ENCODE measurements at regions not wholly inside any gene's neighbourhood (a gene's known extent, or its start where the extent isn't known, plus 50 kb on each side); places are given as distances from the start of the nearest gene placed in this dataset.
"Not testable (repeated sequence)": the region's sequence is repeated elsewhere in the genome, so short reads cannot be mapped to it uniquely, and the experiment has no call there.

DNA sequence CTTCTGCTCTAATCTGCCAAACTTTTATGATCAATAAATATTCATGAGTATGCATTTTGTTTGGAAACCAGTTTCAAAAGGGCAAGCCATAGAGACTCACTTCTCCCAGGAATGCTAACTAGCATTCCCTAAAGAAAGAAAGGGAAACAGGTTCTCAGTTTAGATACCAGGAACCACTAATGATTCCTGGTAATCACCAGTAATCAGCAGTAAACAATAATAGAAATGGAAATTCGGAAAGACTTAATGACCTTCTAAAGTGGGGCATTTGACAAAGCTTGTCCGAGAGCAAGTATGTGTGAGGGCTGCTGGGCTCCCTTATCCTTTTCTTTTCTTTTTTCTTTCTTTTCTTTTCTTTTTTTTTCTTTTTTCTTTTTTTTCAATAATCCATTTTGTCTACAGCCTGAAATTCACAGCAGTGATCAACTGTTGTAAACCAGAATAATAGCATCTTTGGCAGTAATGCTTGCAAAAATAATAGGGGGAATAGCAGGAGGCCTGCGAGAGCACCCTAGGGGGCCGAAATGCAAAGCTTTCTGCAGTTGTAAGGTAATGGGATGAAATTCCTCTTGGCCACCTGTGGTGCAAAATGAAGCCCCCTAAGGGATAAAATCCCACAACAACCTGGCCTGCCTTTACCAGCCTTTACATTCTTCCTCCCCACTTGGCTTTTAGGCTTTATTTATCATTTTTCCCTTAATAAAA, 253.2 kb downstream of the ZPLD1 start:
- no peak for DNase-seq

- DNase-seq: no peak
These were observed 253.7 kb downstream of the ZPLD1 start for GRCh38 chr3:102688556-102688930.

- no peak for DNase-seq
These were observed 256.7 kb downstream of the ZPLD1 start for GRCh38 chr3:102691507-102691906.

- DNase-seq: no peak
These were observed 264.4 kb downstream of the ZPLD1 start for GRCh38 chr3:102699104-102699818.

GRCh38 chr3:102699819-102700140, 265.0 kb downstream of the ZPLD1 start:
- DNase-seq: no peak

DNA sequence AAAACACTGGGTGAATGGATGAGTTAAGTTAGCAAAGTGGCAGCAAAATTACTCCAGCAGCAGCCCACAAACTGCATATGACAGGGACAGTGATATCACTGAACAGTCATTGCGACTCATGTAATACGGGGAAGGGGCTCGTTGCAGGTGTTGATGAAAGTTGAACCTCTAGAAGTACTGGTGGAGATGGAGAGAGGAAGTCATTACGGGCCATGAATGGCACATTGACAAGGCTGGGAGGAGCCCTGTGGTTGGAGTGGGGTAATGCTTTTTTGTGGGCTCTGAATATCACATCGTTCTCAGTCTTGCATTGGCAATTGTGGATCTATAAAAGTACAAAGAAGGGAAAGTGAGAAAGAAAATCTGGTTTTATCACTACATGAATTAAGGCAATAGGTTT, 278.1 kb downstream of the ZPLD1 start:
- DNase-seq: no peak

GRCh38 chr3:102714567-102714966, 279.8 kb downstream of the ZPLD1 start:
- DNase-seq: no peak

- no peak for DNase-seq
These were observed 280.3 kb downstream of the ZPLD1 start for GRCh38 chr3:102715030-102715697.

DNA sequence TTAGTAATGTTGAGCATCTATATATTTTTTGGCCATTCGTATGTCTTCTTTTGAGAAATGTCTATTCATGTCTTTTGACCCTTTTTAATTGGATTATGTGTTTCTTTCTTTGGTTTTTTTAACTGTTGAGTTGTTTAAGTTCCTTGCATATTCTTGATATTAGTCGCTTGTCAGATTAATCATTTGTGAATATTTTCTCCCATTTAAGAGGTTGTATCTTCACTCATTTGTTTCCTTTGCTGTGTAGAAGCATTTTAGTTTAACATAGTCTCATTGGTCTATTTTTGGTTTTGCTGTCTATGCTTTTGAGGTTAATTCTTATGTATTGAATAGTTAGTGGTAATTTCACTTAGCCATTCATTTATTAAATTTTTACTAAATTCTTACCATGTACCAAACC, 283.8 kb downstream of the ZPLD1 start:
- no peak for DNase-seq

GRCh38 chr3:102722317-102722716, 287.5 kb downstream of the ZPLD1 start:
- DNase-seq: no peak

DNA sequence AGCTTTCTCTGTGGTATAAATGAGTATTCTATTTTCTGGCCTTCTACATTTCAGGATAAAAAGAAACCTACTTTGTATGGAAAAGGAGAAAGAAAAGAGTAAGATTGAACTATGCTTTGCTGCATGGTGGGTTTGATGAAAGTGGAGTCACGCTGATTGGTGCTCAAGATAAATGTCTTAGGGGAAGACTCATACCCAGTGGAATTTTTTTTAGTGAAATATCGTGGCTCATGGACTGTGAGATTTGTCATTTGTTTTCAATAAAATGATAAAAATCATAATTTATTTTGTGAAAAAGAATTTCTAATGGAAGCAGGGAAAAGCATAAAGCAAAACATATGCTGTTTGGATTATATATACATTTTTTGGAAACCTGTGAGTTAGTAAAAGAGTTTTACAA, 292.5 kb downstream of the ZPLD1 start:
- no peak for DNase-seq

- not testable (repeated sequence) for DNase-seq
These were observed 297.8 kb downstream of the ZPLD1 start for GRCh38 chr3:102732581-102732980.

DNA sequence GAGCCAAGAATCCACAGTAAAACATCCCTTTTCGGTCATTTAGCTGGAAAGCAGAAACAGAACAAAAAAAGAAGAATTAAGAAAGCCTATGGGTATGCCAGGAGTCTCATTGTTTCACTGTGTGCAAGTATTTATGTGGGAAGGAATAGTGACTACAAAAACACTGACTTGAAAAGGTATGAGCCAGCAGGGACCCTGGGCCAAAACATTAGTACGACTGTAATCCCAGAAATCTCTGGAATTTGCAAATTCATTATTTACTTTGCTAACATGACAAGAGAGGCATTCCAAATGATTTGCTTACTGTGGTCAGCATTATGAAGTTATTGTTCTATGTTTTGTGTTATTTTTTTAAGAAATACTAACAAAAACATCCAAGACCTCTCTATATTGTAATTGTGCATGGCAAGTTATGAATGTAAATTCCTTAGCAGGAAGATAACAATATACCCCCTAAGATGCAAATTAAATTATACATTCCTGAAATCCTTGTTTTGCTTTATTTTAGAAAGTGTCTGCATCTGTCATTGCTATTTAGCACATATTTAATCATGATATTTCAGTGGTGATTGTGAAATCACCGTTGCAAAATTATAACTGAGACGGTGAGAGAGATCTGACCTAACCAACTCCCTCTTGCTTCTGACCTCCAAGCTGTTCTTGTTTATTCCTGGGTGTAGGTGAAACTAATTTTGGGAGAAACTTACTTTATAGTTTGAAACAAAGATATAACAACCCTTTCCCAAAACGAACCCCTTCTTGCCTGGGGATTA, 299.2 kb downstream of the ZPLD1 start:
- no peak for DNase-seq

GRCh38 chr3:102735311-102735710, 300.5 kb downstream of the ZPLD1 start:
- DNase-seq: no peak

DNA sequence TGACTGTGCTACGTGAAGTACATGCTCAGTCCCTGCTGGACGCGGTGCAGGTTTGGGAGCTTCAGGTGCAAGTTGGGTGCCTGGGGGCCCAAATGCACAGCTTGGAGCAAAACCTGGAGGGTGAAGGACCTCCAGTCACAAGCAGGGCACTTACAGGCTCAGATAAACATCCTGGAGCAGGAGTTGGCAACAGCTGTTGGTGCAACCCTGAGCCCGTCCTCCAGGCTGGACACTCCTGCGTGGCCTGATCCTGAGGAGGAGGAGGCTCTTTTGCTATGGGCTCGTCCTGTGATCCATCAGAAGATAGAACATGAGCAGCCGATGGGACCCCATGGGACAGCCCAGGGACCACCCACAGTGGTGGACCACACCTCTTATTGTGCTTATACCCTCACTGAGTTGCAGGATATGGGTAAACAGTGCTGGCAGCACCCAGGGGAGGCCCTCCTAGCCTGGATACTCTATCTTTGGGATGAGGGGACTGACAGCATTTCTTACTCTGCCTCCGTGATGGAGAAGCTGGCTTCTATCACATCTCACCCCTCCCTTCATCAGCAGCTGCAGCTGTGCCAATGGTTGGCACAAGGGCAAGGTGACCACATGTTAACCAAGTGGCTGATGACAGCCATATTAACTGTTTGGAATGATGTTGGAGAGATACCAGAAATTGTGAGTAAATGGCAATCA, 301.6 kb downstream of the ZPLD1 start:
- peak; percentile 85 for DNase-seq

DNA sequence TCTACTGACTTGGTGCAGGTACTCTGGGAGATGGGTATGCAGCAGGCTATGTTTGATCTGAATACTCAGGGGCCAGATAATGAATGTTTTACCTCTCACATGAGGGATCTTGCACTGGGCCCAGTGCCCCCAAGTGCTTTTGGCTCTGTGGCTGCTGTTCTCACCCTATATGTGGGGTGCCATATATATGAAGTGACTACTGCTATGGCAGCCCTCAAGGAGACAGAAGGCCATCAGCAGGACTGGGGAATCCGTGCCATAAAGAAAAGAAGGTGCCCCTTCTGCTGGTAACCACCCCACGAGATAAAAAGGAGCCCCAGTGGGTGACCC, 302.1 kb downstream of the ZPLD1 start:
- DNase-seq: no peak

DNA sequence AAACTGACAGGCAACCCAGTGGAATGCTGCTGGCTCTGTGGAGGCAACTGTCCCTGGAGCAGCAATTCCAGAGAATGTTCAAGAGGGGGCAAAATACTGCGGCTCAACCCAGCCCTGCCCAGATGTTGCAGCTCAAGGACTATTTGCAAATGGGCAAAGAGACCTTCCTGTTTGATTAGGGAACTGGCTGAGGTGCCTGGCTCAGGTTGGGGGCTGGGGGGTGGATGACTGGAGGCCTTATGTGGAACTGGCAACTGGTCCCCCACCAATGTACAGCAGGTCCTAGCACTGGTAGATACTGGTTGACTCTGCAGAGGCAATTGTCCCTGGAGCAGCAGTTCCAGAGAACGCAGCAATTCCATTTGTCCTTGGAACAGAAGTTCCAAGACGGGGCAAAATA, 302.5 kb downstream of the ZPLD1 start:
- no peak for DNase-seq

GRCh38 chr3:102741105-102741504, 306.3 kb downstream of the ZPLD1 start:
- no peak for DNase-seq

DNA sequence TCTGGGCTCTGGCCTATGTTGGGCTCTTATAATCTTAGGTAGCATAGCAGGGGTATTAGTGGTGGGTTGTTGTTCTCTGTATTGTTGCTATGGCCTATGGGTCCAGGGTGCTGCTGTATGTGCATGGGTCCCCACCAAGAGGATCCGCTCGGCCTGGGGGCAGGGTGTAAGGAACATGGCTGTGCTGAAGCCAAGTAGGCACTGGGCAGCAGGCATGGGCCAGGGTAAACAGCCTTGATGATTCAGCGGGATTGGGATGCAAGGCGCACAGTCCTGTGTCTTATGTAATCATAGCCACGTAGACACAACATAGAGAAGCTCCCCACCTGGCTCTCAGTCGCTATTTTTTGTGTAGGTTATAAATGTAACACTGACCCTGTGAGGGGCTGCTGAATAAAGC, 306.9 kb downstream of the ZPLD1 start:
- no peak for DNase-seq

- no peak for DNase-seq
These were observed 311.1 kb downstream of the ZPLD1 start for GRCh38 chr3:102745881-102746280.

GRCh38 chr3:102747611-102748010, 312.8 kb downstream of the ZPLD1 start:
- no peak for DNase-seq

GRCh38 chr3:102748646-102749045, 313.8 kb downstream of the ZPLD1 start:
- DNase-seq: no peak

- no peak for DNase-seq
These were observed 315.5 kb downstream of the ZPLD1 start for GRCh38 chr3:102750322-102750721.
